Erythroblast (primary cell): ENCODE measurements at regions not wholly inside any gene's neighbourhood (a gene's known extent, or its start where the extent isn't known, plus 50 kb on each side); places are given as distances from the start of the nearest gene placed in this dataset.

ENCODE experiments used
- GATA1 ChIP-seq: IDR thresholded peaks from 2 replicates; pipeline ENCODE4 v1.6.1; 2011; ENCODE audit warnings: low read depth, mild to moderate bottlenecking, control low read depth, low read length, moderate library complexity
- POLR2A ChIP-seq: IDR thresholded peaks from 2 replicates; pipeline ENCODE4 v1.6.1; 2011; ENCODE audit warnings: mild to moderate bottlenecking, low read length

- TF ChIP-seq POLR2A (no peak), GATA1 (no peak)
Measured at GRCh38 chr7:119724041-119724792, 548.8 kb upstream of the KCND2 start.
